GM12874 (cell line): ENCODE measurements at regions not wholly inside any gene's neighbourhood (a gene's known extent, or its start where the extent isn't known, plus 50 kb on each side); places are given as distances from the start of the nearest gene placed in this dataset.
A peak's percentile ranks its signal among the peaks of the same experiment; 100 is the strongest.

Experiments
- TF ChIP-seq, protein P1 (sequence below): IDR thresholded peaks from 2 replicates; pipeline ENCODE4 v1.5.1; 2011; ENCODE audit warnings: low read depth, mild to moderate bottlenecking, control low read depth, low read length, moderate library complexity; ENCODE audit not compliant: insufficient read depth

DNA sequence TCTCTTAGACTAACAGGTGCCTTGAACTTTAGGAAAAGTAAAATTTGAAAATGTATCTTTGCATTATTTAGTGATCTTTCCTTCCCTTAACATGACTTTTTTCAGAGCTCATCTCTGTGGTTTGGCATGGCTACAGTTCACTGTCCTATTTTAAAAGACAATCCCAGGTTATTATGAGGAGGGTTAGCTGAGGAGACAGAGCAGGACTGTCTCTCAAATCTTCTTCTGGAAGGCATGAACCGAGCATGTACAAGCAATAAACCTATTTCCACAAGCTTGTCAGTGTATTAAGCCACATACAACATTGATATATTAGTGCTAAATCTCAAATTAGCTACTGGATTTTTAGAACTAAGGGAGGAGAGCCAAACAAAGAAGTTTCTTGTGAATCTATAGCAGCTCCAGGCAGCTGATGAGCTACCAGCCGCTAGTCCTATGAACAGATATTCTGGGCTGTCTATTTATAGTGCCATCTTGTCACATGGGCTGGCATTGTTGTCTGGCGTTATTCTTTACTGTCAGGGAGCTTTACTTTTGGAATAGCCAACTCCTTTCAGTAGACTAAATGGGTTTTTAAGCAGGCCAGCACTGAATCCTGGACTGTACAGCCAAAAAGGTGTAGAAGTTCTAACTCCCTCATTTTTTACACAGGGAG is 171.2 kb upstream of the ACTBL2 start:
- TF ChIP-seq, protein P1, sequence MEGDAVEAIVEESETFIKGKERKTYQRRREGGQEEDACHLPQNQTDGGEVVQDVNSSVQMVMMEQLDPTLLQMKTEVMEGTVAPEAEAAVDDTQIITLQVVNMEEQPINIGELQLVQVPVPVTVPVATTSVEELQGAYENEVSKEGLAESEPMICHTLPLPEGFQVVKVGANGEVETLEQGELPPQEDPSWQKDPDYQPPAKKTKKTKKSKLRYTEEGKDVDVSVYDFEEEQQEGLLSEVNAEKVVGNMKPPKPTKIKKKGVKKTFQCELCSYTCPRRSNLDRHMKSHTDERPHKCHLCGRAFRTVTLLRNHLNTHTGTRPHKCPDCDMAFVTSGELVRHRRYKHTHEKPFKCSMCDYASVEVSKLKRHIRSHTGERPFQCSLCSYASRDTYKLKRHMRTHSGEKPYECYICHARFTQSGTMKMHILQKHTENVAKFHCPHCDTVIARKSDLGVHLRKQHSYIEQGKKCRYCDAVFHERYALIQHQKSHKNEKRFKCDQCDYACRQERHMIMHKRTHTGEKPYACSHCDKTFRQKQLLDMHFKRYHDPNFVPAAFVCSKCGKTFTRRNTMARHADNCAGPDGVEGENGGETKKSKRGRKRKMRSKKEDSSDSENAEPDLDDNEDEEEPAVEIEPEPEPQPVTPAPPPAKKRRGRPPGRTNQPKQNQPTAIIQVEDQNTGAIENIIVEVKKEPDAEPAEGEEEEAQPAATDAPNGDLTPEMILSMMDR, result no peak

- TF ChIP-seq, protein P1, result no peak
These were observed 168.5 kb upstream of the ACTBL2 start for GRCh38 chr5:57651127-57651526.

GRCh38 chr5:57650360-57651069 is 167.9 kb upstream of the ACTBL2 start:
- TF ChIP-seq, protein P1, result peak; percentile 70; the same call in 1 of the 2 replicates

GRCh38 chr5:57642698-57643097 is 160.1 kb upstream of the ACTBL2 start:
- TF ChIP-seq, protein P1, result no peak

- TF ChIP-seq, protein P1, result no peak
These were observed 159.5 kb upstream of the ACTBL2 start for GRCh38 chr5:57642066-57642465.

DNA sequence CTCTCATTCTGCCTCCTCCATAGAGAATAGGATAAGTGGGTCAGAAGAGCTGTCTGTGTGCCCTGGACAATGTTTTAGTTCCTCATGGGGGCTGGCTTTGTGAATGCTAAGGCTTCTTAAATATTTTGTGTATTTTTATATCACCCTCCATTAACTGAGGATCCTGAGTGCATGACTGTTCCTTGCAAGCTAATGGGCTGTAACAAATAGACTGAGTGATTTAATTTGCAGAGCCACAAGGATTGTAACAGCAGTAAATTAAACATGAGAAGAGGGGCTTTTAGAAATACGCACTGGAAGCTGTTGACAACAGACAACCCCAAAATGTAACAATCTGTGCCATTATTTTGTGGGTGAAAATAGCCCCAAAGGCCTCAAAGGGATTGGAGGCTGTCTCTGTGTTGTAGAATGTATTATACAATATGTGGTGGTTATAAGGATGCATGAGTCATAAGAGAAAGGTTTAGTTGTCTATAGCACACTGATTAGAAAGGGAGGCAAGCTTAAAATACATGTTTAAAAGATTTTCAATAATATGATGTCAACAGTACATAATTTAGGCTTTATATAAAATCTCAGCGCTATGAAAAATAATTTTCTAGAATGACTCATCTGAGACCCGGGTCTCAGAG is 152.7 kb upstream of the ACTBL2 start:
- TF ChIP-seq, protein P1, result no peak

- TF ChIP-seq, protein P1, result no peak
These were observed 150.3 kb upstream of the ACTBL2 start for GRCh38 chr5:57632937-57633336.
